ENCODE measurements at regions not wholly inside any gene's neighbourhood (a gene's known extent, or its start where the extent isn't known, plus 50 kb on each side); places are given as distances from the start of the nearest gene placed in this dataset.

GRCh38 chr6:155887421-155887820, 431.8 kb upstream of the NOX3 start:
- Mint-ChIP-seq H3K9me3 (no peaks in the 10 kb centered on the region), H3K27me3 (ENCODE audit: low read depth) (no peaks in the 10 kb centered on the region), H3K36me3 (ENCODE audit: low read depth) (no peaks in the 10 kb centered on the region), H3K27ac (ENCODE audit: unreplicated experiment) (no peak overlapping the region), H3K4me3 (no peak overlapping the region), H3K4me1 (peaks cover 4% of the 10 kb centered on the region)
- no peak for TF ChIP-seq CTCF (conservative IDR thresholded peaks at IDR 0.05)
- no peak for DNase-seq (ENCODE audit: low read depth, low spot score)

DNA sequence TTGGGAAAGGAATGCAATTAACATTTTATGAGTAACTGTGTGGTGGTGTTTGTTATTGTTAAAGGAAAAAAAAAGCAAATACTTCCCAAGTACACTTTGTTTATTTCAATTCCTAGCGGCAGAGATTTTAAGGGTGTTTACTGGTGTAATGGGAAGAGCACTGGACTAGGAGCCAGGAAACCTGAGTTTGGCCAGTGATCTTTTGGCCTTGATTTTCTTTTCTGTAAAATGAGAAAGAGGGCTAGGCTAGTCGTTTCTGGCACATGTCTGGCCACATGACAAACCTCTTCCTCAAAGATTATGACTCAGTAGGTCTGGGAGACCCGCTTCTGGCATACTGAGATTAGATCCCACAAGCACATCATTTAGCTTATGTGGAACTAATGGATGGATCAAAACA, 428.1 kb upstream of the NOX3 start:
- H3K4me1 Mint-ChIP-seq = no peaks in the 10 kb centered on the region
- H3K9me3 Mint-ChIP-seq = no peaks in the 10 kb centered on the region
- DNase-seq (ENCODE audit: low read depth, low spot score) = no peak
- H3K27me3 Mint-ChIP-seq (ENCODE audit: low read depth) = no peaks in the 10 kb centered on the region
- no peak for TF ChIP-seq CTCF (conservative IDR thresholded peaks at IDR 0.05)
- H3K36me3 Mint-ChIP-seq (ENCODE audit: low read depth) = no peaks in the 10 kb centered on the region
- H3K27ac Mint-ChIP-seq (ENCODE audit: unreplicated experiment) = no peak overlapping the region
- H3K4me3 Mint-ChIP-seq = no peak overlapping the region

- H3K36me3 Mint-ChIP-seq (ENCODE audit: low read depth) = no peaks in the 10 kb centered on the region
- H3K27me3 Mint-ChIP-seq (ENCODE audit: low read depth) = no peaks in the 10 kb centered on the region
- no peak overlapping the region for H3K4me3 Mint-ChIP-seq
- H3K27ac Mint-ChIP-seq (ENCODE audit: unreplicated experiment) = no peak overlapping the region
- DNase-seq (ENCODE audit: low read depth, low spot score) = no peak
- TF ChIP-seq CTCF (conservative IDR thresholded peaks at IDR 0.05) = no peak
- H3K9me3 Mint-ChIP-seq = no peaks in the 10 kb centered on the region
- no peaks in the 10 kb centered on the region for H3K4me1 Mint-ChIP-seq
Observed at GRCh38 chr6:155883334-155883731, 427.7 kb upstream of the NOX3 start.

DNA sequence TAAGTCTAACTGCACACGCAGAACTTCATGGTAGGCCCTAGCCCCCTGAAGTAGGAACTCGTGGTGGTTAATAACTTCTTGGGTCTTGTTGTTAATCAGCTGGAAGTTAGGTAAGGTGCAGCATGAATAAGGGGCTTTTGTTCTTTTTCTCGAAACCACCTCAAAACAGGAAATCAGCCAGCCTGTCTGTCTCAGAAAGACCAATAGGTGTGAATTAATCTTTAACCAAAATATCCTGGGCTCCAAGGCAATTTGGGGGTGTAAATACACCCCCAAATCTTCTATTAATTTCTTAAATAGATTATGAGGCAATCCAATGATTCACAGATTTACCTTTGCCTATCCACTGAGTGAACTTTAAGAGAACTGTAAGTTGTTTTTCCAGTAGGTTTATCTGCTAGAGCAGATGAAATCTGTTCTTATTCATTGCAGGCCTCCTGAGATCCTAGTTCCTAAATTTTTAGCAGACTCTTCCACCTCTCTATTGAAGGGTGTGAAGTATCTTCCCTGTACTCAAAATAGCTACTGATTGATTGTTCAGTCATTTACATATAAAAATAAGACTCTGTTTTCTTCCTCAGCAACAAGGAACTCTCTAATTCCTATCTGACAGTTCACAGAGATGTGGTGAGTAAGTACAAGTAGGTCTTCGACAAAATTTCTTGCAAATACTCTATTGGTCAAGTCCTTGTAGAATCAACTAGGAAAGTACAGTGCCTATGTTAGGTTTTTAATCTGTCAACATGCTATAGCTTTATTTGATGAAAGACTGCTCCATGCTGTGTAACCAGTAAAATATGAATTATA, 427.1 kb upstream of the NOX3 start:
- no peak for TF ChIP-seq CTCF (conservative IDR thresholded peaks at IDR 0.05)
- no peak overlapping the region for H3K4me3 Mint-ChIP-seq
- no peak for DNase-seq (ENCODE audit: low read depth, low spot score)
- H3K4me1 Mint-ChIP-seq = no peaks in the 10 kb centered on the region
- H3K36me3 Mint-ChIP-seq (ENCODE audit: low read depth) = peaks cover 2% of the 10 kb centered on the region
- no peak overlapping the region for H3K27ac Mint-ChIP-seq (ENCODE audit: unreplicated experiment)
- H3K9me3 Mint-ChIP-seq = peaks cover 2% of the 10 kb centered on the region
- H3K27me3 Mint-ChIP-seq (ENCODE audit: low read depth) = no peaks in the 10 kb centered on the region

GRCh38 chr6:155881826-155882526, 426.3 kb upstream of the NOX3 start:
- no peaks in the 10 kb centered on the region for H3K27me3 Mint-ChIP-seq (ENCODE audit: low read depth)
- peaks cover 2% of the 10 kb centered on the region for H3K36me3 Mint-ChIP-seq (ENCODE audit: low read depth)
- no peak overlapping the region for H3K27ac Mint-ChIP-seq (ENCODE audit: unreplicated experiment)
- TF ChIP-seq CTCF (conservative IDR thresholded peaks at IDR 0.05) = no peak
- H3K4me3 Mint-ChIP-seq = no peak overlapping the region
- H3K4me1 Mint-ChIP-seq = no peaks in the 10 kb centered on the region
- no peak for DNase-seq (ENCODE audit: low read depth, low spot score)
- H3K9me3 Mint-ChIP-seq = peaks cover 2% of the 10 kb centered on the region
